ENCODE measurements at regions not wholly inside any gene's neighbourhood (a gene's known extent, or its start where the extent isn't known, plus 50 kb on each side); places are given as distances from the start of the nearest gene placed in this dataset.

DNA sequence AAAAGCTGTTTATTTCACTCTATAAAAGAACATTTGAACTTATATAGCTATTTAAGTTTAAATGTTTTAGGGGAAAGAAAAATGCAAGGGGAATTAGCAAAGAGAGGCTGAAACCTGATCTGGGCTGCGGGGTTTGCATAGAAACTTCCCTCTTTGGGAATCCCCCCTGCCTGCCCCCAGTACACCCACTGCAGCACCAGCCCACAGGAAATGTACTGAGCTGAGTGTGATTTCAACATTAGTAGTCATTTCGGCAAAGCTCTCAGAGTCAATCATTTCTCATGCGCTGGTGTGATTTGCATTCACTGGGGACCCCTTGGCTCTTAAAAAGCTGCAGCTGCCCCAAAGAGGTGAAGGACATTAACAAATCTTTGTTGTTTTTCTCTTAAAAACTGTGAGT lies 859.4 kb downstream of the MAFB start:
- TF ChIP-seq, protein P1, sequence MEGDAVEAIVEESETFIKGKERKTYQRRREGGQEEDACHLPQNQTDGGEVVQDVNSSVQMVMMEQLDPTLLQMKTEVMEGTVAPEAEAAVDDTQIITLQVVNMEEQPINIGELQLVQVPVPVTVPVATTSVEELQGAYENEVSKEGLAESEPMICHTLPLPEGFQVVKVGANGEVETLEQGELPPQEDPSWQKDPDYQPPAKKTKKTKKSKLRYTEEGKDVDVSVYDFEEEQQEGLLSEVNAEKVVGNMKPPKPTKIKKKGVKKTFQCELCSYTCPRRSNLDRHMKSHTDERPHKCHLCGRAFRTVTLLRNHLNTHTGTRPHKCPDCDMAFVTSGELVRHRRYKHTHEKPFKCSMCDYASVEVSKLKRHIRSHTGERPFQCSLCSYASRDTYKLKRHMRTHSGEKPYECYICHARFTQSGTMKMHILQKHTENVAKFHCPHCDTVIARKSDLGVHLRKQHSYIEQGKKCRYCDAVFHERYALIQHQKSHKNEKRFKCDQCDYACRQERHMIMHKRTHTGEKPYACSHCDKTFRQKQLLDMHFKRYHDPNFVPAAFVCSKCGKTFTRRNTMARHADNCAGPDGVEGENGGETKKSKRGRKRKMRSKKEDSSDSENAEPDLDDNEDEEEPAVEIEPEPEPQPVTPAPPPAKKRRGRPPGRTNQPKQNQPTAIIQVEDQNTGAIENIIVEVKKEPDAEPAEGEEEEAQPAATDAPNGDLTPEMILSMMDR (IDR thresholded peaks at IDR 0.05), result peak; percentile 3
- Mint-ChIP-seq H3K4me3 (ENCODE audit: unreplicated experiment) (no peak overlapping the region), H3K27me3 (ENCODE audit: low read depth) (peaks cover 14% of the 10 kb centered on the region), H3K4me1 (ENCODE audit: low read depth) (peaks cover 6% of the 10 kb centered on the region), H3K9me3 (ENCODE audit: low read depth) (peaks cover 3% of the 10 kb centered on the region), H3K36me3 (ENCODE audit: low read depth) (no peaks in the 10 kb centered on the region), H3K27ac (ENCODE audit: unreplicated experiment) (no peak overlapping the region)
- DNase-seq (ENCODE audit: low spot score), result no peak

DNA sequence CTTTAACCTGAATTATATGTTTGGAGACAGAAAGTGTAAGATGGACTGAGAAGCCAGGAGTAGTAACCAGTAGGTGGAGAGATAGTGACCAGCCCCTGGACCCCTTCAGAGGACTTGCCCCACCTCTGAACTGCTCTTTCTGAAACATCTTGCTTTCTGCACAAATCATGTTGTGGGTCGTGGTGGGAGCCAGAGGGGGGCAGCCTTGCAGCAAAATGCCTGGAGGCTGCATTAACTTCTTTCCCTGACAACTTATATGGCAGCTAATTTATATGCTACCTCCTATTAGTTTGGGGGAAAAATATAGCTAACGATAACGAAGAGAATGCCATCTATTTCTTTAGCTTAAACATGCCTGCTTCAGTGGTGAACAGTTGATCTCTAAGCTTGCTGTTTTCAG lies 859.8 kb downstream of the MAFB start:
- Mint-ChIP-seq H3K4me3 (ENCODE audit: unreplicated experiment) (no peak overlapping the region), H3K36me3 (ENCODE audit: low read depth) (no peaks in the 10 kb centered on the region), H3K9me3 (ENCODE audit: low read depth) (peaks cover 3% of the 10 kb centered on the region), H3K27me3 (ENCODE audit: low read depth) (peaks cover 14% of the 10 kb centered on the region), H3K4me1 (ENCODE audit: low read depth) (peaks cover 6% of the 10 kb centered on the region), H3K27ac (ENCODE audit: unreplicated experiment) (no peak overlapping the region)
- TF ChIP-seq, protein P1 (IDR thresholded peaks at IDR 0.05), result peak; percentile 75
- DNase-seq (ENCODE audit: low spot score), result no peak

DNA sequence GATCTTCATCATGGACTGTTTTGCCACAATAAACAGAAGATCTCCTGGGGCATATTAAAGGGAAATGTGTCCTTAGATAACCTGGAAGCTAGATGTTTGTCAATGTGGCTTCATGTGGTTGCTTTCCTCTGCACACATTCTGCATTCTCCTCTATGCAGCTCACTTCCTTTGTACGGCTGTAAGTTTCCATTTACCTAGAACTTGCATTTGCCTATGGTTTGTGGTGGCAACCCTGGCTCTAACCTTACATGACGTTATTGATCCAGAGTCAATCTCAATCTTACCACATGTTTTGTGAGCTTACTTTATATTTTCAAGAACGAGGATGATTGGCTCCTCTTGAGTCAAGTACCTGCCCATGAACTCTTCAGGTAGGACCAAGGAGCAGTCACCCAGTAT lies 863.1 kb downstream of the MAFB start:
- TF ChIP-seq, protein P1 (IDR thresholded peaks at IDR 0.05), result no peak
- no peak overlapping the region for H3K4me3 Mint-ChIP-seq (ENCODE audit: unreplicated experiment)
- H3K4me1 Mint-ChIP-seq (ENCODE audit: low read depth), result peaks cover 23% of the 10 kb centered on the region
- no peaks in the 10 kb centered on the region for H3K9me3 Mint-ChIP-seq (ENCODE audit: low read depth)
- no peak for DNase-seq (ENCODE audit: low spot score)
- H3K36me3 Mint-ChIP-seq (ENCODE audit: low read depth), result no peaks in the 10 kb centered on the region
- peaks cover 14% of the 10 kb centered on the region for H3K27me3 Mint-ChIP-seq (ENCODE audit: low read depth)
- no peak overlapping the region for H3K27ac Mint-ChIP-seq (ENCODE audit: unreplicated experiment)

DNA sequence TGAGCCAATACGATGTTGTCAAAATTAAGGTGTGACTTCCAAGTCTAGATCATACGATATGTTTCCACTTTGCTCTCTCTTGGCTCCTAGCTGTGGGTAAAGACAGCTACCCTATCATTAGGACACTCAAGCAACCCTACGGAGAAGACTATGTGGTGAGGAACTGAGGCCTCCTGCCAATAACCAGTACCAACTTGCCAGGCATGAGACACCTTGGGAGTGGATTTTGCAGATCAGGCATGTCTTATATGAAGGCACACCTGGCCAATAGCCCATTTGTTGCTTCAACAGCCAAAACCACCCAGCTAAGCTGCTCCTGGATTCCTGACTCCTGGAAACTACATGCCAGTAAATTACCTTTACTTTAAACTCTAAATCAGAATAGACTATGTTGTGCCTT lies 863.4 kb downstream of the DHX35 start:
- Mint-ChIP-seq H3K4me3 (ENCODE audit: unreplicated experiment) (no peak overlapping the region), H3K27me3 (ENCODE audit: low read depth) (peaks cover 14% of the 10 kb centered on the region)

DNA sequence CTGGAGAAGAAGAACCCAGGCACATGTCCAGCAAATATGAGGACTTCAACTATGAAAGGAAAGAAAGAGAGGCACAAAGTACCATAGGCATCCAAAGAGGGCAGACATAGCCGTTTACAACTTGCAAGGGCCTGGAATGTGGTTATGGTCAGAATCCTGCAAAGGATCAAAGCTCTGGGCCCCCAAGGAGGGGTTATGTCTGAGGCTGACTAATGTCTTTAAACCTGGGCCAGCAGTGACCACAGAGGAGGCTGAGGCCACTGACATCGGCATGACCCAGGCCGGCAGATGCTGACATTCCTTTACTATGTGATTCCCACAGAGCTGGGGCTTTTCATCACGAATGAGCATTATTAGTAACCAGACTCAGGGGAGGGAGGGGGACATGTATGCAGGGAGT lies 861.1 kb downstream of the DHX35 start:
- no peak for DNase-seq (ENCODE audit: low spot score)
- H3K27me3 Mint-ChIP-seq (ENCODE audit: low read depth), result peaks cover 4% of the 10 kb centered on the region
- H3K4me1 Mint-ChIP-seq (ENCODE audit: low read depth), result peaks cover 17% of the 10 kb centered on the region
- H3K36me3 Mint-ChIP-seq (ENCODE audit: low read depth), result no peaks in the 10 kb centered on the region
- H3K27ac Mint-ChIP-seq (ENCODE audit: unreplicated experiment), result no peak overlapping the region
- no peaks in the 10 kb centered on the region for H3K9me3 Mint-ChIP-seq (ENCODE audit: low read depth)
- H3K4me3 Mint-ChIP-seq (ENCODE audit: unreplicated experiment), result no peak overlapping the region
- TF ChIP-seq, protein P1 (IDR thresholded peaks at IDR 0.05), result no peak

More for the DNA sequence above, 863.4 kb downstream of the DHX35 start:
- DNase-seq (ENCODE audit: low spot score), result no peak
- no peaks in the 10 kb centered on the region for H3K9me3 Mint-ChIP-seq (ENCODE audit: low read depth)
- peaks cover 23% of the 10 kb centered on the region for H3K4me1 Mint-ChIP-seq (ENCODE audit: low read depth)
- no peak overlapping the region for H3K27ac Mint-ChIP-seq (ENCODE audit: unreplicated experiment)
- TF ChIP-seq, protein P1 (IDR thresholded peaks at IDR 0.05), result no peak
- H3K36me3 Mint-ChIP-seq (ENCODE audit: low read depth), result no peaks in the 10 kb centered on the region

Measured in chondrocyte (in vitro differentiated cells).